HG03103 (cell line): ENCODE measurements at regions not wholly inside any gene's neighbourhood (a gene's known extent, or its start where the extent isn't known, plus 50 kb on each side); places are given as distances from the start of the nearest gene placed in this dataset.
"Not testable (repeated sequence)": the region's sequence is repeated elsewhere in the genome, so short reads cannot be mapped to it uniquely, and the experiment has no call there.

Source experiments
- ATAC-seq: cut with Tn5 transposase; IDR thresholded peaks from one replicate; pipeline ENCODE4 v1.9.1; 2021; ENCODE audit warnings: low read depth; ENCODE audit not compliant: unreplicated experiment

DNA sequence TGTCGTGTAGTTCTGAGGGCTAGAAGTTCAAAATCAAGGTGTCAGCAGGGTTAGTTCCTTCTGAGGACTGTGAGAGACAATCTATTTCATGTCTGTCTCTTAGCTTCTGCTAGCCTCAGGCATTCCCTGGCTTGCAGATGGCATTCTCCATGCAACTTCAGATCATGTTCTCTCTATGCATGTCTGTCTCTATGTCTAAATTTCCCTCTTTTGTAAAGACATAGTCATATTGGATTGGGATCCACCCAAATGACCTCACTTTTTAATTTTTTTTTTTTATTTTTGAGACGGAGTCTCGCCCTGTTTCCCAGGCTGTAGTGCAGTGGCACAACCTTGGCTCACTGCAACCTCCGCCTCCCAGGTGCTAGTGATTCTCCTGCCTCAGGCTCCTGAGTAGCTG lies 104.6 kb downstream of the RAP2B start:
- ATAC-seq, result no peak

GRCh38 chr3:153268564-153269279 lies 106.7 kb downstream of the RAP2B start:
- ATAC-seq, result no peak

DNA sequence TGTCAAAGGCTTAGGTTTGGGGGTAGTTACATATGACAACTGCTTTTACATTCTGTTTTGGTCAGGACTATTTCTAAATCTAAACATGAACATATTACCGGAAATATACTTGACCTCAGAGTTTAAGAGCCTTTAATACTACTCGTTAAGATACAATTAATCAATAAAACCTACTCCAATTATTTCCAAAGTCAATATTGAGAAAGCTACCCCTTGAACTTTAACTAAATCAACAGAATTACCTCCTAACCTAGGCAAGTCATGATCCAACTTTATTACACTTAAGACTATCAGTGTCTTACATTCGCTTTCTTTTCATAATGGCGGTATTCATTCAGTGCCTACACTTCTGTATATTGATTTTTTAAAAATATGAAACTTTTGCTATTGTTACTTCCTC lies 107.7 kb downstream of the RAP2B start:
- no peak for ATAC-seq

DNA sequence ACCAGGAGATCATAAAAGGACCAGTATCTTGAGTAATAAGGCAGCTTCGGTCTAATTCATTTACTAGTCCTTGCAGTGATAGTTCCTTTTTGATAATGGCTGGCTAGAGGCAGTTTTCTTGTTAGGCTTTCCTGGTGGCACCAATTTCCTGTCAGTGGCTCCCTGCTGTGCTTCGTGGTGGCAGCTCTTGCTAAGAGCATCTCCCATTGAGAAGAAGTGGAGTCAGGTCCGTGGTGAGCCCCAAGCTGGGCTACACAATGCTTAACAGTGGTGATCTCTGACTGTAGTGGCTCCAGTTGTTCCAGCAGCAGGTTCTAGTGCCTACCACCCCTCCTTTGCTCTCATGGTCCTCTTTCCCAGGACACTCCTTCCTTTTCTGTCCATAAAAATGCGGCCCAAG lies 111.2 kb downstream of the RAP2B start:
- no peak for ATAC-seq

- ATAC-seq, result no peak
Measured at GRCh38 chr3:153273767-153274435, 111.9 kb downstream of the RAP2B start.

DNA sequence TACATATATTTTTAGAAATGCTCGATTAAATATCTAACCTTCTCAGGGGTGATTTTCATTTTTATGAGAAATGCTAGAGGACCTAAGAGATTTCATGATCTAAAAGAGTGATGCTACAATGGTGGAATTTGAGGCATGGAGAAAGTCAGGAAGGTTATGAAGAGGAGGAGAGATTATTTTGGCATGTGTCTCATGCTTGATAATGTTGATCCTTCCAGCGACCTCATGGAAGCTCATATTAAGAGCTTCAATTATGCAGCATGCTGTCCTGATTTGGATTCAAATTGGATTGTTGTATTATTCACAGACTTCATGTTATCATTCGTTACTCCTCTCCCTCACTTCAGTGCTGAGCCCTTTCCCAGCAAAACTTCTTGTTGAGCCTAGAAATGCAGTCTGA lies 112.5 kb downstream of the RAP2B start:
- ATAC-seq, result no peak

GRCh38 chr3:153275514-153275913 lies 113.5 kb downstream of the RAP2B start:
- no peak for ATAC-seq

- ATAC-seq, result no peak
Measured at GRCh38 chr3:153277029-153277428, 115.0 kb downstream of the RAP2B start.

DNA sequence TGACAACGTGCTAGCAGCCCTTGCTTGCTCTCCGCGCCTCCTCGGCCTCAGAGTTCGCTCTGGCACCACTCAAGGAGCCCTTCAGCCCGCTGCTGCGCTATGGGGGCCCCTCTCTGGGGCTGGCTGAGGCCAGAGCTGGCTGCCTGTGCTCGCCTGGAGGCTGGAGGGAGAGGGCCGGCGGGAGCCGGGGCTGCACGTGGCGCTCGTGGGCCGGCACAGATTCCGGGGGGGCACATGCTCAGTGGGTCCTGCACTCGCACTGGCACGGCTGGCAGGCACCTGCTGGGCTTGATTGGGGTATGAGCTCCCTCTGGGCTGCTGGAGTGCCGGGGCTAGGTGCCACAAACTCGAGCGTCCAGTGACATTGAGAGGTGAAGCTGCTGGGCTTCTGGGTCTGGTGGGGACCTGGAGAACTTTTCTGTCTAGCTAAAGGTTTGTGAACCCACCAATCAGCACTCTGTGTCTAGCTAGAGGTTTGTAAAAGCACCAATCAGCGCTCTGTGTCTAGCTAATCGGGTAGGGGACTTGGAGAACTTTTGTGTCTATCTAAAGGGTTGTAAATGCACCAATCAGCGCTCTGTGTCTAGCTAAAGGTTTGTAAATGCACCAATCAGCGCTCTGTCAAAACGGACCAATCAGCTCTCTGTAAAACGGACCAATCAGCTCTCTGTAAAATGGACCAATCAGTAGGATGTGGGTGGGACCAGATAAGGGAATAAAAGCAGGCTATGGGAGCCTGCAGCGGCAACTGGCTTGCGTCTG lies 119.4 kb downstream of the RAP2B start:
- not testable (repeated sequence) for ATAC-seq

DNA sequence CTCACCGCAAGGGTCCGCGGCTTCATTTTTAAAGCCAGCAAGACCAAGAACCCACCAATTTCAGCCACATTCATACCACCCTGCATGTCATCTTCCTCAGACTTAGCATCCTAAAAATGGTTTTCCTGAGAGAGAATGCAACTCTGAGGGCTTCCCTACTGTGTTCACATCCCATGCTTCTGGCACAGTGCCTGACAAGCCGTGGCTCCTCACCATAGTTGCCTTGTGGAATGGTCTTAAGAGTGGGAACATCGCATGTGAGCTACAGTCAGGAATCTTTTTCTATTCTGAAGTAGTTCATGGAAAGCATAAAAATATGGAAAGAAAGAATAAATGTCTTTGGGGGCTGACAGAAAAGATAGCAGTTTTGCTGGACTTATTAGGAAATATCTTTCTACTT lies 120.3 kb downstream of the RAP2B start:
- ATAC-seq, result no peak

DNA sequence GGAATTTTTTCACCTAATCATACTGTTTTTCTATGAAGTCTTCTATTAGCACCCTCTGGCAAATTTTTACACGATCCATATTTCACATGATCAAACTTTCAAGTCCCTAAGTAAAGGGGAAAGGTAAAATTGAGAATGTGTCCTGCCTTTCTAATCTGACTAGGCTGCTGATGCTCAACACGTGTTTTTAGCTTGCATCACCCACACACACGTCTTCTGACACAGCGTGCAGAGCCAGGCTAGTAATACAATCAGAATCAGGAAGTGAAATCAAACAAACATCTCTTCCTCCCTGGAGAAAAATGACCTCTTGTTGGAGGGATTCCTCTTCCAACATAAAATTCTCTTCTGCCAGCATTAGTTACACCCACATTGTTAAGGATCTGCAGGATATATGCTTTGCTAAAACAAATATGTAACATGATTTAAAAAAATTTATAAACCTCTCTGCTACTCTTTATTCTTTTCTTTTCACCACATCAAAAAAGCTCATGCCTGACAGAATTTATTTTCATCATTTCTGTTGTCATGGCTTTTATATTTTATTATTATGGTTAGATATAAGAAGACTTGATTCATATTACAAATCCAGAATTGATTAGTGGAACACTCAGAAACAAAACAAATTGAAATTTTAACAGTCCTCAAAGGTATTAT lies 122.4 kb downstream of the RAP2B start:
- peak; percentile 84 for ATAC-seq

DNA sequence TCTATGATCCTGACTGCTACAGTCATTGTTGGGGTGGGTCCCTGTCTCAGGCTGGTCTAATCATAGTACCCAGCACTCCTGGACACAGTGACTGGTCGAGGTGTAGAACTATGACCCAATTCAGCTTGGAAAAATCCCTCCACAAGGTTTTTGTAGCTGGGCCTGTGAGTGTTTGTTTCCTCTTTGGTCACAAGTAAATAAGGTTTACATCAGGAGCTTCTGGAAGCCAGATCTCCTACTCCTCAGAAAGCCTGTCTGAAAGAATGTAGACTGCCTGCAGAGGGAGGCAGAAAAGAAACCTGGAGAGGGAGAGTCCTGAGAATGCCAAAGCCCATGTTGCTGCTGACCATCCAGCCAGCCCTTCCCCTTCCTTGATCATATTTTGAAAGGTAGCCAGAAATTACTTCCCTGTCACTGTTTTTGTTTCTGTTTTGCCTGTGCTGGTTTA lies 123.2 kb downstream of the RAP2B start:
- no peak for ATAC-seq

DNA sequence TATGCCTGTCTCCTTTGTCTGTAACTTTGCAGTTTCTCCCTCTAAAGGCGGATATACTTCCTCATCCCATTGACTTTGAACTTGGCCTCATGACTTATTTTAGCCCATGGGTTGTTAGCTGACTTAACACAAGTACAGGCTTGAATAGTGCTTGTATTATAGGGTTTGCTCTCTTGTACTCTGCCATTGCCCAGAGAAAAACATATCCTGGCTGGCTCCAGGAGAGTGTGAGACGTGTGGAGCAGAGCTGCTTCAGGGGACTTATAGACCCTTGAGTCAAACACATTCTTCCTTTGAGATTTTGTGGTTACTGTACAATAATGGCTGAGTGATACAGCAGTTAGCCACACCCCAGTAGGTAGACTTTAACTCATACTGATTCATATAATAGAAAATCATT lies 124.0 kb downstream of the RAP2B start:
- ATAC-seq, result no peak

- ATAC-seq, result no peak
Measured at GRCh38 chr3:153287017-153287416, 125.0 kb downstream of the RAP2B start.

DNA sequence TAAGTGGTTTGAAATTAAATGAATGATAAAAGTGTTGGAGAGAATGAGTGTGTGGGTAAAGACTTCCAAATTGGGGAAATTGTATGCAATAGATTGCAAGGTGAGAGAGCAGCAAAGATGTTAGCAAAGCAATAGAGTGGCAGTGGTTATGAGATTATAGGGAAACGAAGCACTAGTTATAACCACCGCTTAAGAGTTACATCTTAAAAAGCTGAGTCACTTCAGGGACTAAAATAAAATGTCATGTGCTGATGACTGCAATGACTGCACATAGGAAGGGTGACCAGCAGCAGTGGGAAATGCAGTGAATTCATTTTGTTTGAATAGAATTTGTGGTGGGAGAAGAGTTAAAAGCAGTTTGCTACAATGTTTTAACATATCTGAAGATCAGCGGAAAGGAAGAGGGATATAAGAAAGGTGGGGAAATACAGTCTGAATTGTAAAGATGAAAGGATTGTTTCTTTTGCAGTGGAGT lies 127.3 kb downstream of the RAP2B start:
- no peak for ATAC-seq

GRCh38 chr3:153290268-153291015 lies 128.4 kb downstream of the RAP2B start:
- no peak for ATAC-seq

DNA sequence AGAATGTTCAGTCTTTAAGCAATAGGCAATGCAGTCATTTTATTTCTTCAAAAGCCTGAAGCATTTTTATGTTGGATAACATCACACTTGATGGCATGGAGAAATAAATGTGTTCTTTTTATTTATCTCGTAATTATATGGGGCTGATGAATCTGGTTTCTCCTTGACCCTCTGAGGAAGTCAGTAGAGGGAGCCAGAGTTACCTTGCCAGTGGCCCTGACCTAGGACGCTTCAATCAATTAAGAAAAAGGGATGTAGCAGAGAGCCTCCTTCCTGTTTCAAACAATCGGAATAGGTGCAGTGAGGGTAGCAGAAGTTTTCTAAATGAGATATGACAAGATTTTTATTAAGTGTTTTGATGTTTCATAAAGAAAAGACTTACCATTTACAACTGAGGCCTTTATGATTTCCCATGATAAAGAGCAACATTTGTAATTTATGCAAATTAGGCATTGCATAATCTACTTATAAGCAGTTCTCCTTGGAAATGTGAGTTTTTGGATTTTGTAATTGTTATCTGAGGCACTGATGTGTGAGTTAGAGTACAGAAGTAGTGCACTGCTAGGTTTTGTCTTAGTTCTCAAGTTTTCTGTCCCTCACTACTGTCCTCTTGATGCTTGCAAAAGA lies 129.1 kb downstream of the RAP2B start:
- peak; percentile 68 for ATAC-seq

DNA sequence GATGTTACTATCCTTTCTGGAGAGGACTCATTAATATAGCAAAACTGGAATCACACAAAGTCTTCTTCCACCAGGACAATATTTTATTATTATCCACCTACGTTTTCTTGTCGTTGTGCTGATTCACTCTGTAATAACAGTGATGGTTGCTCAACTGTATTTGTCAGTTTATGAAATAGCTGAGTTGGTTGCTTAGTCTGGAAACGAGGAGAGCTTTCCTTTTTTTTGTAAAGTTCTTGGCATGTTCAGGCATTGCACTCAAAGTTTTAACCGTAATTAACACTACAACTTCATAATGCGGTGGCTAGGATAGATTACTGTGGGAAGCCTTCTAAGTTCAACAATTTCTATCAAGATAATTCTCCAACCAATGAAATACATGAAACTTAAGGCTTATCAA lies 131.2 kb downstream of the RAP2B start:
- ATAC-seq, result no peak

DNA sequence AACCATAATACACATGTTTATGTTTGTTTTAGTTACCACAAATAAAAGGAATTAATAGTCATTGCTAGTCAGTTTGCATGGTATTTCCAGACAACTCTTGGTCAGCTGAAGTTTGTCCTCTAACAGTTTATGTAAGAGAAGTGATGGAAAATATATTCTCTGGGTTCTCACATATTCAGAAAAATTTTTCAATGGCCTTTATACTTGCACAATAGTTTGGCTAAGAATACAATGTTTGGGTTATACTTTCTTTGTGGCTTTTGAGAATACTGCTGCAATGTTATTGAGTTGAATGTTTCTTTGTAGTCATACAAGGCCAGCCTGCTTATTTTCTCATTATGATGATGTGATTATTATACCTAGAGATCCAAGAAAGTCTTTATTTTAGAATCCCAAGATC lies 133.9 kb downstream of the RAP2B start:
- ATAC-seq, result no peak

GRCh38 chr3:153305189-153305588 lies 143.2 kb downstream of the RAP2B start:
- ATAC-seq, result no peak
